Progenitor cell of endocrine pancreas (in vitro differentiated cells): ENCODE measurements at regions not wholly inside any gene's neighbourhood (a gene's known extent, or its start where the extent isn't known, plus 50 kb on each side); places are given as distances from the start of the nearest gene placed in this dataset.

Experiments used
- DNase-seq: peaks from one replicate; pipeline ENCODE4 v3.0.0; 2021; ENCODE audit warnings: low spot score; ENCODE audit not compliant: unreplicated experiment
- H3K27ac Mint-ChIP-seq: 2 replicates; pipeline ENCODE4 v1.8.0; 2021; ENCODE audit warnings: mild to moderate bottlenecking, moderate library complexity, mixed read lengths
- H3K27me3 Mint-ChIP-seq: 2 replicates; pipeline ENCODE4 v1.8.0; 2021; ENCODE audit warnings: mixed read lengths
- H3K36me3 Mint-ChIP-seq: 2 replicates; pipeline ENCODE4 v1.8.0; 2022; ENCODE audit warnings: mixed read lengths; ENCODE audit not compliant: insufficient read depth
- H3K4me1 Mint-ChIP-seq: 2 replicates; pipeline ENCODE4 v1.8.0; 2021; ENCODE audit warnings: low read depth, mixed read lengths
- H3K4me3 Mint-ChIP-seq: 2 replicates; pipeline ENCODE4 v1.8.0; 2021; ENCODE audit warnings: low read depth, mild to moderate bottlenecking, moderate library complexity, mixed read lengths
- H3K9me3 Mint-ChIP-seq: 2 replicates; pipeline ENCODE4 v1.8.0; 2021; ENCODE audit warnings: low read depth, mixed read lengths
- TF ChIP-seq, protein P1 (sequence below): fragments of 200-600 bp; sonication (generic); IDR thresholded peaks from one replicate; pipeline ENCODE4 v1.5.0; 2021; ENCODE audit warnings: antibody characterized with exemption, mild to moderate bottlenecking; ENCODE audit not compliant: unreplicated experiment

DNA sequence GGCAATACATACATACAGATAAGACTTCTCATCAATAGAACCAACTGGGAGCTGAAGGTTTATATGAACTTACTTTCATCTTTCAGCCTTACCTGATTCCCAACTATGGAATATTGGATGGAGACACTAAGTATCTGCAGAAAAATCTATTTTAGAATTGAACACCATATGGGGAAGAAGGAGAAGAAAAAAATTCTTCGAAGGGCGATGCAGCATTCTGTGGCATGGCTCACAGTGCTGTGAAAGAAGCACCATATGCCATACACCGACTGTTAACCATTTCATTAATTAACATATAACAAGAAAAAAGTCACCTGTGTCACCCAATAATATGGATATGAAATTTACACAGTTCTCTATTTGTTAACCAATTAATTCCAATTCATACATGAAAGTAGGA is 1374.4 kb upstream of the MAP3K7 start:
- no peak for DNase-seq
- Mint-ChIP-seq H3K36me3 (no peaks in the 10 kb centered on the region), H3K4me1 (no peaks in the 10 kb centered on the region), H3K4me3 (no peak overlapping the region), H3K9me3 (peaks cover 24% of the 10 kb centered on the region), H3K27me3 (no peaks in the 10 kb centered on the region), H3K27ac (no peak overlapping the region)
- TF ChIP-seq, protein P1, sequence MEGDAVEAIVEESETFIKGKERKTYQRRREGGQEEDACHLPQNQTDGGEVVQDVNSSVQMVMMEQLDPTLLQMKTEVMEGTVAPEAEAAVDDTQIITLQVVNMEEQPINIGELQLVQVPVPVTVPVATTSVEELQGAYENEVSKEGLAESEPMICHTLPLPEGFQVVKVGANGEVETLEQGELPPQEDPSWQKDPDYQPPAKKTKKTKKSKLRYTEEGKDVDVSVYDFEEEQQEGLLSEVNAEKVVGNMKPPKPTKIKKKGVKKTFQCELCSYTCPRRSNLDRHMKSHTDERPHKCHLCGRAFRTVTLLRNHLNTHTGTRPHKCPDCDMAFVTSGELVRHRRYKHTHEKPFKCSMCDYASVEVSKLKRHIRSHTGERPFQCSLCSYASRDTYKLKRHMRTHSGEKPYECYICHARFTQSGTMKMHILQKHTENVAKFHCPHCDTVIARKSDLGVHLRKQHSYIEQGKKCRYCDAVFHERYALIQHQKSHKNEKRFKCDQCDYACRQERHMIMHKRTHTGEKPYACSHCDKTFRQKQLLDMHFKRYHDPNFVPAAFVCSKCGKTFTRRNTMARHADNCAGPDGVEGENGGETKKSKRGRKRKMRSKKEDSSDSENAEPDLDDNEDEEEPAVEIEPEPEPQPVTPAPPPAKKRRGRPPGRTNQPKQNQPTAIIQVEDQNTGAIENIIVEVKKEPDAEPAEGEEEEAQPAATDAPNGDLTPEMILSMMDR = no peak

DNA sequence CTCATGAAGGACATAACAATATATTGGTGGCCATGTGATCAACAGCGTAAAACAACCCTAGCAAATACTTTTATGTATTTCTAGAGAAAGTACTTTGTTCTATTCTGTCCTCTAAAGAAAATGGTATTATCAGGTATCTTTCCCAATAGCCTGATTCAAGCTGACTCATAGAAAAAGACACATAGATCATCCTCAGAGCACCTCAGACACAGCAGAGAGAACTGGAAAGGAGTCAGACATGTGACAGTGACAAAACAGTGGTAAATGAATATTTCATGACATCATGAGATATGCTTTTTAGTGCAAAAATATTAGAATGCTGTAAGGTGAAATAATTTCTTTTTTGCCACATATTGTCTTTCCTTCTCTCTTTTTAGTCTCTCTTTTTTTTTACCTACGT is 1355.0 kb upstream of the MAP3K7 start:
- H3K27me3 Mint-ChIP-seq = no peaks in the 10 kb centered on the region
- TF ChIP-seq, protein P1 = no peak
- no peak overlapping the region for H3K4me3 Mint-ChIP-seq
- H3K27ac Mint-ChIP-seq = no peak overlapping the region
- no peaks in the 10 kb centered on the region for H3K4me1 Mint-ChIP-seq
- H3K9me3 Mint-ChIP-seq = peaks cover 17% of the 10 kb centered on the region
- H3K36me3 Mint-ChIP-seq = no peaks in the 10 kb centered on the region
- DNase-seq = no peak

DNA sequence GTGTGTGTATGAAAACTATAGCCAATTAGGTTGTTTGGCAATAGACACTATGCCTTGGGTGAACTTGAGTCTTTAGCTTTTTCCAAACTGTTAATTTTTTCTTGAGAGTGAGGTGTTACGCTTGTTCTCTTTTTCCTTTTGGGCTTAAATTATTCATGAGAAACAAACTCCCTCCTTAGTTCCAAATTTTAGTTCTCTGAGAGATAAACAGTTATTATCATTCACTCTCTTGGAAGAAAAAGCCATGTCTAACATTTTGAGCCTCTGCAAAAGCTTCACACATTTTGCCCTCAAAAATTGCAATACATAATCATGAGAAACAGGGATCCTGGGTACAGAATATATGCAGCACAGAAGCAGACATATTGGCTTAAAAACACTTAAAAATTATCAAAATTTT is 1353.9 kb upstream of the MAP3K7 start:
- H3K27me3 Mint-ChIP-seq = no peaks in the 10 kb centered on the region
- H3K36me3 Mint-ChIP-seq = no peaks in the 10 kb centered on the region
- no peak overlapping the region for H3K27ac Mint-ChIP-seq
- TF ChIP-seq, protein P1 = no peak
- DNase-seq = no peak
- H3K4me3 Mint-ChIP-seq = no peak overlapping the region
- no peaks in the 10 kb centered on the region for H3K4me1 Mint-ChIP-seq
- H3K9me3 Mint-ChIP-seq = peaks cover 12% of the 10 kb centered on the region

DNA sequence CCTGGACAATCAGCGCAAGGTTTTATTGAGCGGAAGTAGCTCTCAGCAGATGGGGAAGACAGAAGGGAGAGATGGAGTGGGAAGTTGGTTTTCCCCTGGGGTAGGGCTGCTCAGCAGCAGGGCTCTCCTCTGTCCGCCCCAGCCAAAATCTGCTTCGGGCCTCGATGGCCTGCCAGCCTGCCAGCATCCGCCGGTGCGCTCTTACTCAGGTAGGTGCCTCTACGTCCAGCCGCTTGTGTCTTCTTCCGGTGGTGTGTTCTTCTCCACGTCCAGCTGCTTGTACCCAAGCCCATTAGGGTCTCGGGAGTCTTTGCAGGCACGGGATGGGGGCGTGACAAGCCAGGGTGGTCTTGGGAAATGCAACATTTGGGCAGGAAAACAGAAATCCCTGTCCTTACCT is 1340.0 kb upstream of the MAP3K7 start:
- DNase-seq = no peak
- Mint-ChIP-seq H3K4me1 (no peaks in the 10 kb centered on the region), H3K9me3 (peaks cover 8% of the 10 kb centered on the region), H3K4me3 (no peak overlapping the region), H3K27ac (no peak overlapping the region), H3K36me3 (no peaks in the 10 kb centered on the region), H3K27me3 (no peaks in the 10 kb centered on the region)
- TF ChIP-seq, protein P1 = no peak

DNA sequence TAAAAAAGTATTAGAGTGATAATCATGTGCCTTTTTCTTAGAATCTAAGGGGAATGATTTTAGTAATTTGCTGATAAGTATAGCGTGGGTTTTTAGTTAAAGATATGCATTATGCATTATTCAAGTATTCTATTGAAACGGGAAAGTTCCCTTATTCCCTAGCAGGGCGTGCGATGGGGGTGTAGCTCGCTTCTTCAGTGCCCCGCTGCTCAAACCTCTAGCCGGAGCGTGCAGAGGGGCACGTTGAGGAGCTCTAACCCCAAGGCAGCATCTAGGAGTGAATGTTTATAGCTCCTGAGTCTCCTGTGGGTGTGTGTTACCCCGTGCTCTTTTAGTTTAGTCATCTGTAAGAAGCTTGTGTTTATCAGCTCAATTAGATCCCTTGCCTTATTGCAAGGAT is 1339.5 kb upstream of the MAP3K7 start:
- Mint-ChIP-seq H3K9me3 (peaks cover 8% of the 10 kb centered on the region), H3K27me3 (no peaks in the 10 kb centered on the region), H3K4me3 (no peak overlapping the region), H3K4me1 (no peaks in the 10 kb centered on the region), H3K36me3 (no peaks in the 10 kb centered on the region), H3K27ac (no peak overlapping the region)
- TF ChIP-seq, protein P1 = no peak
- no peak for DNase-seq
